ENCODE measurements at regions not wholly inside any gene's neighbourhood (a gene's known extent, or its start where the extent isn't known, plus 50 kb on each side); places are given as distances from the start of the nearest gene placed in this dataset.

- DNase-seq (ENCODE audit: low read depth), result no peak
Observed at GRCh38 chr15:77732514-77733335, 100.0 kb upstream of the LINGO1 start.

GRCh38 chr15:77731945-77732344 is 99.2 kb upstream of the LINGO1 start:
- DNase-seq (ENCODE audit: low read depth), result no peak

GRCh38 chr15:77731067-77731466 is 98.4 kb upstream of the LINGO1 start:
- no peak for DNase-seq (ENCODE audit: low read depth)

GRCh38 chr15:77727635-77728304 is 95.1 kb upstream of the LINGO1 start:
- DNase-seq (ENCODE audit: low read depth), result no peak

- no peak for DNase-seq (ENCODE audit: low read depth)
Observed at GRCh38 chr15:77724715-77725114, 92.0 kb upstream of the LINGO1 start.

- DNase-seq (ENCODE audit: low read depth), result no peak
Observed at GRCh38 chr15:77723756-77724155, 91.0 kb upstream of the LINGO1 start.

- no peak for DNase-seq (ENCODE audit: low read depth)
Observed at GRCh38 chr15:77722759-77723460, 90.2 kb upstream of the LINGO1 start.

GRCh38 chr15:77721963-77722362 is 89.3 kb upstream of the LINGO1 start:
- DNase-seq (ENCODE audit: low read depth), result no peak

- no peak for DNase-seq (ENCODE audit: low read depth)
Observed at GRCh38 chr15:77720655-77721054, 87.9 kb upstream of the LINGO1 start.

- DNase-seq (ENCODE audit: low read depth), result no peak
Observed at GRCh38 chr15:77720173-77720572, 87.5 kb upstream of the LINGO1 start.

- DNase-seq (ENCODE audit: low read depth), result no peak
Observed at GRCh38 chr15:77719450-77719849, 86.7 kb upstream of the LINGO1 start.

- no peak for DNase-seq (ENCODE audit: low read depth)
Observed at GRCh38 chr15:77717333-77717990, 84.8 kb upstream of the LINGO1 start.

GRCh38 chr15:77716632-77717332 is 84.1 kb upstream of the LINGO1 start:
- no peak for DNase-seq (ENCODE audit: low read depth)

- DNase-seq (ENCODE audit: low read depth), result no peak
Observed at GRCh38 chr15:77715860-77716259, 83.1 kb upstream of the LINGO1 start.

- no peak for DNase-seq (ENCODE audit: low read depth)
Observed at GRCh38 chr15:77715051-77715450, 82.3 kb upstream of the LINGO1 start.

- DNase-seq (ENCODE audit: low read depth), result no peak
Observed at GRCh38 chr15:77714555-77714954, 81.8 kb upstream of the LINGO1 start.

- DNase-seq (ENCODE audit: low read depth), result no peak
Observed at GRCh38 chr15:77714023-77714422, 81.3 kb upstream of the LINGO1 start.

GRCh38 chr15:77713281-77713680 is 80.6 kb upstream of the LINGO1 start:
- DNase-seq (ENCODE audit: low read depth), result no peak

- no peak for DNase-seq (ENCODE audit: low read depth)
Observed at GRCh38 chr15:77712438-77712837, 79.7 kb upstream of the LINGO1 start.

- DNase-seq (ENCODE audit: low read depth), result no peak
Observed at GRCh38 chr15:77710637-77711036, 77.9 kb upstream of the LINGO1 start.

GRCh38 chr15:77710206-77710605 is 77.5 kb upstream of the LINGO1 start:
- no peak for DNase-seq (ENCODE audit: low read depth)

All from stimulated activated CD8-positive, alpha-beta memory T cell treated with anti-CD3 and anti-CD28 coated beads, Interleukin-15, amount 100 ng/mL, for 1 hour (primary cell).